Nucleus accumbens (tissue), 56 donors: ENCODE measurements at regions not wholly inside any gene's neighbourhood (a gene's known extent, or its start where the extent isn't known, plus 50 kb on each side); places are given as distances from the start of the nearest gene placed in this dataset.

Experiments
- DNase-seq, 56 donors: peaks; one replicate each; lab custom pipeline; 2025; lab: John Stamatoyannopoulos, UW

DNA sequence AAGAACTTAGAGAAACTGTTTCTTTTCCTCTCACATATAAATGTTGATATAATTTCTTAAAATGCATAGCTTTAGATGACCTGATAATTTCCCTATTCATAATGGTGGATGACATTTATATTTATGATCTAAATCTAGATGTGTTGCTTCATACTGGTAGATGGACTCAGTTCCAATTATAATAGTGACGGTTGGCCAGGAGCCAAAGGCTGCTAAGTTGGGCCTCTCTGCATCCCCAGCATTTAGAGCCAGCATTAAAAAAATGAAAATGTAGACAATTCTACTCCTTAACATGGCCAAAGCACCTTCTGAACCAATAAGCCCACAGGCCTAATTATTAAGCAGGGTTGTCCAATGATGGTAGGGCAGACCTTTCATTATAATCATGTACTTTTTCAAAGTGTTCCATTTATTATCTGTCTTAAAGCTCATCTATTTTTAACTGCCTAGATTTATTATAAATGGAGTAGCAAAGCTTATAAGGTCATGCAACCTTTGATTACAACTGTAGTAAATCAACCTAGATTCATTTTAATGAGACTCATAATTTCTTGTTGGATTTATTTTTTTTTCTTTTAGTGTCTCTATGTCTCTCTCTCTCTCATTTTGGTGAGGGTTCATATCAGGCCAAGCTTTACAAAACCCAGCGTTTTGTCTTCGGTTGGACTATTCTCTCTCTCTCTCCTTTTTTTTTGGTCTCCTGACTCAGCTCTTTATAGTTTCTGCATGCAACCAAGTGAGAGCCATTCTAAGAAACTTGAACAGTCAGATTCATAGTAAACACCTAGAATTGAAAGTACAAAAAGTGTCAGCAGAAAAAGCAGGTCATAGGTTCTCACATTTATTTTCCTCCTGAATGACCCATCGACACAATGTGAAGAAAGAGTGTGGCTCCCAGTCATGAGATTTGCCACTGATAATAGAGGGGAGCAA, 2016.1 kb upstream of the PIK3C3 start:
- DNase-seq: no peak

DNA sequence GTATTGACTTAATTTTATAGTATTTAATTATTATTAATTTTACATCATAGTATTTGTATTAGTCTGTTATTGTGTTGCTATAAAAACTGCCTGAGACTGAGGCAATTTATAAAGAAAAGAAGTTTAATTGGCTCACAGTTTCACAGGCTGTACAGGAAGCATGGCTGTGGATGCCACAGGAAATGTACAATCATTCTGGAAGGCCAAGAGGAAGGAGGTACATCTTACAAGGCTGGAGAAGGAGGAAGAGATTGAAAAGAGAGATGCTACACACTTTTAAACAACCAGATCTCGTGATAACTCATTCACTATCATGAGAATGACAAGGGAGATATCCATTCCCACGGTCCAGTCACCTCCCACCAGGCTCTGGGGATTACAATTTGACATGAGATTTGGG, 2019.4 kb upstream of the PIK3C3 start:
- DNase-seq: no peak

GRCh38 chr18:39918847-39919246, 2036.2 kb upstream of the PIK3C3 start:
- DNase-seq: no peak

GRCh38 chr18:39913672-39914366, 2041.2 kb upstream of the PIK3C3 start:
- DNase-seq: peak in 5 of 56 donors; percentile 1 to 10 (median 4)

DNA sequence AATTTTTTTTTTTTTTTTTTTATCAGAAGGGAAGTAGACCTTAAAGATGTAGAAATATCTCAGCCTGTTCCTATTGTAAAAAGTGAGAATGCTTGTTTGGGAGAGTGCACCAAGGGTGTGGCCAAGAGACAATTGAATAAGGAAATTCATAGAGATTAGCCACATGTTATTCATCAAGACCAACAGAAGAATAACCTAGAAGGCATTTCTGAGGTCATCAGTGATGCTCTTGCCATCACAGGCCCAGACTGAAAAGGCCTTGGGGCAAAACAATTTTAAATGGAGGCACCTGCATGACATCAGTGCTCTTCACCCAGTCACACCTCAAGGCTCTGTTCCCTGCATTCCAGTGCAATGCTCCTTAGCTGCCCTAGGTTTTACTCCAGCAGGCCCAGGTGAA, 2043.3 kb upstream of the PIK3C3 start:
- no peak for DNase-seq

DNA sequence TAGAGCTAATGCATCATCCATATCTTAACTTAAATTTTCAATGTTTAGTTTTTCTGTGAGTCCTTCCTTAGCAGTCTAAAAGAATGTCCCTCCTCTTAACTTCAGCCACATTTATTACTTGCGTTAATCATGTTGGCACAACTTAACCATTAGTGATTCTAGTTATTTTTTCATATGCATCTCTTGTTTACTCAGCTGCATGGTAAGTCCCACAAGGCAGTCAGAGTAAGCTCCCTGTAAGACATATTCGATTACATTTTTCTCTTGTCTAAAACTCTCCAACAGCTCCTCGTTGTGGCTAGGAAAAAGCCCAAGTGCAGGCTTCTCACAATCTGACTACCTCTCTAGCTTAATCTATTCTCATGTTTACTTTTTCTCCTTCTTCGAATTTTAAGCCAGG, 2045.3 kb upstream of the PIK3C3 start:
- no peak for DNase-seq

- no peak for DNase-seq
These were observed 2068.9 kb upstream of the PIK3C3 start for GRCh38 chr18:39886136-39886535.

DNA sequence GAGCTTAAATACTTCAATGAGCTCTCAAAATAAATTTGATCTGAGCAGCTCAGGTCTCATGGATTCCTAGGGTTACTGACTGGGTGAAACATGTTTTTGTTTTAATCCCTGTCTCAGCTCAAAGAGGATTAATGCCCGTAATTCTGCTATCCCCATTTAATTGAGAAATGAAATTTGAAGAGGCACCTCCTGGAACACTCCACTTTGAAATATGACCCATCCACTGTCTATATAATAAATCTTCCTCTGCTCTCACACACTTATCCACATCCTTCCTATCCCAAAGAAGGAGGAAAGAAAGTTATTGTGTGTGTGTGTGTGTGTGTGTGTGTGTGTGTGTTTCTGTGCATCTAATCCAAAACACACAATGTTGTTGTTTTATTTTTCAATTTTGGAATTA, 2082.4 kb upstream of the PIK3C3 start:
- no peak for DNase-seq

DNA sequence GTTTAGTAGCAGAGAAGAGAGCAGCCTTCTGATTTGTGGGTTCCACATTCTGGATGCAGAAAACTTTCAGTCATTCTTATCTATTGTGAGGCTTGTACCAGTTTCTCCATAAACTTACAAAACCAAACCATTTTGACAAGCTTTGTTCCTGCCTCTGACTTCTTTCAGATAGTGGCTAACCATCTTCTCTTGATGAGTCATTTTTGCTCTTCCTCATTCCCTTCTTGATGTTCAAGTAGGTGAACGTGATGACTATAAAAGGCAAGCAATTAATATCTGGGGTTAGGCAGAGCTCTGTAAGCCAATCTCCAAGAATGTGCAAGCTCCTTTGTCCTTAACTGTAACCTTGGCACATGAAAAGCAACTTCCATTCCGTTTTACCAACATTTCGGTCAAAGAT, 2083.1 kb upstream of the PIK3C3 start:
- no peak for DNase-seq

- no peak for DNase-seq
These were observed 2084.4 kb upstream of the PIK3C3 start for GRCh38 chr18:39870591-39870990.

DNA sequence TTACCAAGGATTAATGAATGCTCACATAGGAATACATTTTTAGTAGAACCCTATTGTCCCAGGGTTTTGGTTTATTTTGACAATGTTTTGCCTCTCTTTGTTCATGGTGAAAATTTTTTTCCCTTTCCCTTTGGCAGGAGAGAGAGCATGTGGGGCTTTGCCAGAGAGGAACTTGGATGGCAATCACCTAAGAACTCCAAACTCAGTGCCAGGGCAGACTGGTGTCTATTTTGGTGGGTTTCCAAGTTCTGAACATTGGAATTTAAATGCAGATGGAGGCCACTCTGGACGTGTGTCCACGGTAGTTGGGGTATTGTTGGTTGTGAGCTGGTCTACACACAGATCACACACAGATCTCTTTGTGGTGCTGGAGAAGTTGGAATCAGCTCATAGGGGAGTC, 2091.1 kb upstream of the PIK3C3 start:
- DNase-seq: peak in 1 of 56 donors; percentile 2

- DNase-seq: no peak
These were observed 2092.7 kb upstream of the PIK3C3 start for GRCh38 chr18:39862341-39862740.

DNA sequence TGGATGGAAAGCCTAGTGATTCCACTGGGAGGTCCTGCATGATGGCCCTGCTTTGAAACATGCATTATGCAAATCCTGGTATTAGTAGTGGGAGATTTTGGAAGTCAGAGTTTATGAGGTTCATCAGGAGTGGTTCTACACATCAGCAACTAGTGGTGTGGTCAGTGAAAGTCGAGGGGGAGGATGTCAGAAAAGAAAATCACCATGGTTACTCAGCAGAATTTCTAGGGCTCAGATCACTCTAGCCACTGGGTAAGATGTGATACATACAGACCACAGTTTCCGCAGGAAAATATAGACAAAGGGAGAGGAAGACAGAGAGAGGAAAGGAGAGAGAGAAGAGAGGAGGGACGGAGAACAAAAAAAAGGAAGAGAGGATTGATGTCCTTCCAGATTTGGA, 2100.7 kb upstream of the PIK3C3 start:
- no peak for DNase-seq

DNA sequence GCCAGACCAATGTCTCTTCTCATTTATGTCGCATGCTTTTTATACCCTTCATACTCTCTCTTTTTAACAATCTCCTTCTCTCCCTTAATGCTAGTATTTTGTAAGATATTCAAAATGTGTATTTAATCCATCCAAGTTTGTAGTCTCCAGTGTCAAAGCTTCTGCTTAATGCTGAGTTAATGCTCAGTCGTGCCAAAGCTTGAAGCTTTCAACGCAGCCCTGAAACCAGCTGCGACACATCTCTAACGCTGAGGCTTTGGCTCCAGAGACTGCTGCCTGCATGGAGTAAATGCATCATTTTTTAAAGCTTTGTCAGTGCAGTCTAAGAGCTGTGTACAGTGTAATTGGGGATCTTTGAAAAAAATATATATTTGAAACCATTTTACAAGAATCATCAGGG, 2108.8 kb upstream of the PIK3C3 start:
- no peak for DNase-seq

GRCh38 chr18:39845631-39846030, 2109.4 kb upstream of the PIK3C3 start:
- no peak for DNase-seq

DNA sequence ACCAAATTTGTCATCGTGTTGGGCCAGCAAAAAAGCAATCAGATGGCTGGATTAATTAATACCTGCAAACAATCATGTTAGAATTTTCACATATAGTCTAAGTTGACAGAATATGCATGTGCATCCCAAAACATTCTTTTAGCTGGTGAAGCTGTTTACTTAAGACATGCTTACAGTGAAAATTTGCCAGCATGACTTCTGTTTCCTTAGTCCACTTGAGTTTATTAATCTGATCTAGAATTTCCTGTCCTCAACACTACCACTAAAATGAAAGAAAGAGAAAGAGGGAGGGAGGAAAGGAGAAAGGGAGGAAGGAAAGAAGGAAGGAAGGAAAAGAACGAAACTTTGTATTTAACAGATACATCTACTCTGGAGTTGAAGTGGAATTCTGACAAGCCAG, 2109.9 kb upstream of the PIK3C3 start:
- no peak for DNase-seq

GRCh38 chr18:39843546-39843945, 2111.5 kb upstream of the PIK3C3 start:
- no peak for DNase-seq

- peak in 11 of 56 donors; percentile 1 to 38 (median 12) for DNase-seq
These were observed 2112.6 kb upstream of the PIK3C3 start for GRCh38 chr18:39842366-39842914.

DNA sequence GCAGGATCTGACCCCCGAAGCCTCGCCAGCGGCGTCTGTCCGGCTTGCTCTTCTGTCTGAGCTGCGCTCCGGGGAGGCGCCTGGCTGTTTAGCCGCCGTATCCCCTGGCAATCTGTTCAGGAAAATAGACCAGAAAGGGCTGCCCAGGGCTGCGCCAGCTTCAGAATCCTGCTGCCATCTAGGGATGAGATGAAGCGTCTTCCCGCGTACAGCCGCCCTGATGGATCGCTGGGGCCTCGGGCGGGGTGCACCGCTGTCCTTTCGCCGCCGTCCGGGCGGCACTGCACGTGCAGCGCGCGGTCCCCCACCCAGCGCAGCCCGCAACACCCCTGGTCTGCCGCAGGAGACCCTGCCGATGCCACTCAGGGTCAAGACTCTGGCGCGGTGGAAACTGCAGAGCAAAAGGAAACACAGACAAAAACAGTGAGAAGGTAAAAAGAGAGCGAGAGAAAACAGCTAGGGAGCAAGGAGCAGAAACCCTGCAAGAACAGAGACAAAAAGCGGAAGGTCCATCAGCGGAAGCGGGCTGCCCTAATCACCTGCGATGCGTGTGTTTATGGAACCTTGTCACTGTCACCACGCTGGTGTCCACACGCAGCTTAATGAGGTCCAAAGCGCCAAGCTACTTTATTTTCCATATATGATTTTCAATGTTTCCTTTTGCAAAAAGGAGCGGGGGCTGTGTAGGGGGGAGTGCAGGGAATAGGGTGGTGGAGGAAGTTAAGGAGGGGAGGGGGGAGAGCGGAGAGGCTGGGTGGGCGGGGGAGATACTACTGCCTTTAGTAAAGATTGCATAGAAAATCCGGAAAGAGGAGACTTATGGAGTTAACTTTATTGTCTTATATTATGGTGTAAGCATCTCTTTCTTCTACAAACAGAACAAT, 2113.3 kb upstream of the PIK3C3 start:
- peak in 54 of 56 donors; percentile 8 to 84 (median 52) for DNase-seq

- peak in 4 of 56 donors; percentile 7 to 57 (median 34) for DNase-seq
These were observed 2114.1 kb upstream of the PIK3C3 start for GRCh38 chr18:39840856-39841481.
